HG03354 (cell line): ENCODE measurements at regions not wholly inside any gene's neighbourhood (a gene's known extent, or its start where the extent isn't known, plus 50 kb on each side); places are given as distances from the start of the nearest gene placed in this dataset.
A peak's percentile ranks its signal among the peaks of the same experiment; 100 is the strongest.
"Not testable (repeated sequence)": the region's sequence is repeated elsewhere in the genome, so short reads cannot be mapped to it uniquely, and the experiment has no call there.

Source experiments
- ATAC-seq: cut with Tn5 transposase; IDR thresholded peaks from one replicate; pipeline ENCODE4 v1.9.1; 2021; ENCODE audit warnings: mild to moderate bottlenecking; ENCODE audit not compliant: unreplicated experiment, poor library complexity, severe bottlenecking

GRCh38 chr5:116726180-116726579 lies 151.6 kb upstream of the SEMA6A start:
- ATAC-seq, result not testable (repeated sequence)

- no peak for ATAC-seq
Measured at GRCh38 chr5:116724971-116725370, 150.3 kb upstream of the SEMA6A start.

GRCh38 chr5:116722651-116723050 lies 148.0 kb upstream of the SEMA6A start:
- ATAC-seq, result no peak

DNA sequence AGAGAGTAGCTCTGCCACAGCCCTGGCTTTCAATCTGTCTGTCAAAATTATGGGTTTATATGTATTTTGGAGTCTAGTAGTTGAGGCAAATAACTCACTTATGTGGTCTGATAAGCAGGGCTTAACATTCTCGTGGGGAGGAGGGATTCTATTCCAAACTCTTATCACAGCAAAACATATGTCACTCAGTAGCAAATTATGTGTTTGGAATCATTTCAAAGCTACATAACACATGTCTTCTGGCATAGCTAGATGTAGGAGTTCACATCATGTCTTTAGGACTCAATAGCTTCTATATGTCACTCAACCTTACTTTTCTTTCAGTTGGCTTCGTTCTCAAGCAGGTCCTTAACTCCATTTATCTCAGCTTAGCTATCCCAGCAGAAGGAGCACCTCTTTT lies 144.5 kb upstream of the SEMA6A start:
- no peak for ATAC-seq

- ATAC-seq, result no peak
Measured at GRCh38 chr5:116718317-116718716, 143.7 kb upstream of the SEMA6A start.

- peak; percentile 63 for ATAC-seq
Measured at GRCh38 chr5:116709082-116709481, 134.5 kb upstream of the SEMA6A start.

- ATAC-seq, result not testable (repeated sequence)
Measured at GRCh38 chr5:116705121-116705519, 130.5 kb upstream of the SEMA6A start.

- ATAC-seq, result no peak
Measured at GRCh38 chr5:116703941-116704340, 129.3 kb upstream of the SEMA6A start.

- no peak for ATAC-seq
Measured at GRCh38 chr5:116703328-116703727, 128.7 kb upstream of the SEMA6A start.

- no peak for ATAC-seq
Measured at GRCh38 chr5:116702776-116703175, 128.2 kb upstream of the SEMA6A start.

- ATAC-seq, result no peak
Measured at GRCh38 chr5:116699332-116699731, 124.7 kb upstream of the SEMA6A start.

DNA sequence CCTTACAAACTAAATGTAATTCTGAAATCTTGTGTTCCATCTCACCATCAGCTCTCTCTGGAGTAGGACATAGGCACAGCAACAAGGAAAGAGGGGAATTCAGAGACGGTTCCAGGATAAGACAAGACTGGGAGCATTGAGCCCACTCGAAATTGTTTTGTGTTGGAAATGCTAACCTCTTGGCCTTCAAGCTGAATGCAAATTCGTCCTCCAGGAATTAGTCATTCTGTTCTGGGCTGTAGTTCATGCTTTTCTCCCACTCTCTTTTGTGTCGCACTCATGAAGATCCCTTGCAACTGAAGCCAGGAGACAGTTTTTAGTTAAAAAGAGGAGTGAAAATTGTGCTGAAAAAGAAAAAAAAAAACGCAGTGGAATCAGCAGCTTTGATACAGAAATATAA lies 121.7 kb upstream of the SEMA6A start:
- peak; percentile 75 for ATAC-seq

DNA sequence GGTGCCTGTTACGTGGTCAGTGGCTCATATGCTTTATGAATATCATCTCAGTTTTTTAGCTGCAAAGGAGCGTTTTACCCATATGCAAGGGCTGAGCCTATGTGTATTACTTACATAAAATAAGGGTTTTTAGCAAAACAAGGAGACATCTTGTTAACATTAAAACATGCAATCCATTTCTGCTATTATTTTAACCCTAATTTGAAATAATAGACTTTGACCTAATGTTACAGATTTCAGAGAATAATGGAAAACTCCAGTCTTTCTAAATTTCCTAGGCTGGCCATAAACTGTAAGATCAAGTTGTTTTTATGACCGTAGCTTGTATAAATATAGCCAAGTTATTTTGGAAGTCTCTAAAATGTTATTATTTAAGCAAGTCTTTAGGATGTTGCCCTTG lies 121.1 kb upstream of the SEMA6A start:
- no peak for ATAC-seq

DNA sequence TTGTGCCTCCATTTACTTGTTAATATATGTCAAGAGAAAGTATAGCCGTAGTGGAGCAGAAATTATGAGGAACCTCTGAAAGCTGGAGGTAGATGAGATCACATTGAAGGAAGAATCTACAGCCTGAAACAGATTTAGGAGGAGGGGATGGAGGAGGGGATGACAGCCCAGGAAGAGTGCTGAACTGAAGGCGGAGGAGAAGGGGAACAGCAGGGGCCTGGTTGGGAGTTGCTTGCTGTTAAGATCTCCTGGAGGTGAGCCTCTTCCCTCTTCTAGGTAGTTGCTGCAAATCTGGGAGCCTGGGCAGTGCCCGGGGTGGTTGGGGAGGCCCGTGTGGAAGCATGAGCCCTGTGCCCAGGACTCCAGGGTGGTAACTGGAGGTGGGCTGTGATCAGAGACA lies 111.8 kb upstream of the SEMA6A start:
- ATAC-seq, result no peak

- ATAC-seq, result no peak
Measured at GRCh38 chr5:116685931-116686330, 111.3 kb upstream of the SEMA6A start.

DNA sequence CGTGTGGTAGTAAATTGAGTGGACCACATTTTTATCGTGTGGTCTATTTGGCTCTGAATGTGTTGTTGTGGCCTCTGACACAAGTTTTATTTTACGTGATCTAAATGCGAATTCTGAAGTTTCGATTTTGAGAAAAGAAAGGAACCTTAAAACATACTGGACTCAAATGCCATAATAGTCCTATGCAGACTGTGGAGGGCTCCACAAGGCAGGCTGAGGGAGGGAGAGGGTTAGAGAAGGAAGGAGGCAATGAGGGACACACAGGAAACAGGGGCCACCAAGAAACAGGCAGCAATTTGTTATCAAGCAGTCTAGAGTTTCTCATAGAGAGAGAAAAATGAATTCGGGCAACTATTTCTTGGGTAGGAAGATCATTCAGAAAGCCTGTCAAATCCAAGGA lies 110.4 kb upstream of the SEMA6A start:
- ATAC-seq, result no peak

DNA sequence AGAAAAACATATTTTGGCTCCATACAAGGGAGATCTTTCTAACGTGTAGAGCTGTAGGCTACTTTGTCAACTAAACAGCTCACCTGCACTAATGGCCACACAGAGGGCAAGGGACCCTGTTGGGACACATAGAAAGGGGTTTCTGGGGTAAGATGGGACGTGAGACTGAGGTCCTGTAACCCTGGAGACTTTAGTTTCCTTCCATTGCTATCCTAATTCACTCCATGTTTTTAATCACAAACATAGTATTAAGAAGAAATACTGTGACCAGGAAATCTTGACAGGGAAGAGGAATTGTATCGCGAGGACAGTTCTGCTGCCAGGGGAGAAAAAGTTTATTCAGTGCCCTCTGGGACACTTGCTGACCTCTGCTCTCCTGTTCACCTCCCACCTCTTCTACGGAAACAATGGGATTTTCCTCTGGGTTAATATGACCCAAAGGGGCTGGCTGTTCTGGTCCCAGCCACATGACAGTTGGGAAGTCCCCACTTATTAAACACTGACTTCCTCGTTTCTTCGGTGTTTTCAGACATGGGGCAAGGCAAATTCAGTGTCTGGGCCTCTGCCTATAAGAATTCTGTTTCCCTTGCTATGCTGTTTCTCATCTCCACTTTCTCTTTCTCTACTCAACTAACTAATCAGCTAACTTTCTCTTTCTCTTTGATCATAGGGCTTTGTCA lies 106.9 kb upstream of the SEMA6A start:
- peak; percentile 98 for ATAC-seq

GRCh38 chr5:116675626-116675910 lies 100.9 kb upstream of the SEMA6A start:
- ATAC-seq, result no peak

GRCh38 chr5:116674881-116675625 lies 100.4 kb upstream of the SEMA6A start:
- ATAC-seq, result no peak

- no peak for ATAC-seq
Measured at GRCh38 chr5:116673453-116673852, 98.8 kb upstream of the SEMA6A start.

GRCh38 chr5:116672203-116672602 lies 97.6 kb upstream of the SEMA6A start:
- ATAC-seq, result no peak
